Mesothelial cell of epicardium (in vitro differentiated cells): ENCODE measurements at regions not wholly inside any gene's neighbourhood (a gene's known extent, or its start where the extent isn't known, plus 50 kb on each side); places are given as distances from the start of the nearest gene placed in this dataset.

Experiments used
- DNase-seq, 2 experiments: peaks; one replicate each; pipeline ENCODE4 v3.0.0; 2021; ENCODE audit warnings: low spot score in 2 of 2; ENCODE audit not compliant: unreplicated experiment in 2 of 2
- H3K27ac Mint-ChIP-seq: 2 replicates; pipeline ENCODE4 v1.8.0; 2021; ENCODE audit warnings: mixed read lengths
- H3K27me3 Mint-ChIP-seq: 2 replicates; pipeline ENCODE4 v1.8.0; 2021; ENCODE audit warnings: low read depth, mixed read lengths
- H3K36me3 Mint-ChIP-seq: 2 replicates; pipeline ENCODE4 v1.8.0; 2021; ENCODE audit warnings: mixed read lengths
- H3K4me1 Mint-ChIP-seq: 2 replicates; pipeline ENCODE4 v1.8.0; 2021; ENCODE audit warnings: mixed read lengths
- H3K4me3 Mint-ChIP-seq: 2 replicates; pipeline ENCODE4 v1.8.0; 2021; ENCODE audit warnings: mild to moderate bottlenecking, moderate library complexity, mixed read lengths
- H3K9me3 Mint-ChIP-seq: 2 replicates; pipeline ENCODE4 v1.8.0; 2021; ENCODE audit warnings: mixed read lengths
- TF ChIP-seq, protein P1 (sequence below): fragments of 200-600 bp; sonication (generic); IDR thresholded peaks from one replicate; pipeline ENCODE4 v1.5.0; 2021; ENCODE audit warnings: antibody characterized with exemption; ENCODE audit not compliant: unreplicated experiment

GRCh38 chr3:22496641-22497040 lies 706.5 kb upstream of the UBE2E2 start:
- Mint-ChIP-seq H3K4me3 (no peak overlapping the region), H3K27ac (no peak overlapping the region), H3K9me3 (peaks cover 6% of the 10 kb centered on the region), H3K27me3 (peaks cover 3% of the 10 kb centered on the region), H3K36me3 (no peaks in the 10 kb centered on the region), H3K4me1 (no peaks in the 10 kb centered on the region)
- DNase-seq, result no peak
- TF ChIP-seq, protein P1, sequence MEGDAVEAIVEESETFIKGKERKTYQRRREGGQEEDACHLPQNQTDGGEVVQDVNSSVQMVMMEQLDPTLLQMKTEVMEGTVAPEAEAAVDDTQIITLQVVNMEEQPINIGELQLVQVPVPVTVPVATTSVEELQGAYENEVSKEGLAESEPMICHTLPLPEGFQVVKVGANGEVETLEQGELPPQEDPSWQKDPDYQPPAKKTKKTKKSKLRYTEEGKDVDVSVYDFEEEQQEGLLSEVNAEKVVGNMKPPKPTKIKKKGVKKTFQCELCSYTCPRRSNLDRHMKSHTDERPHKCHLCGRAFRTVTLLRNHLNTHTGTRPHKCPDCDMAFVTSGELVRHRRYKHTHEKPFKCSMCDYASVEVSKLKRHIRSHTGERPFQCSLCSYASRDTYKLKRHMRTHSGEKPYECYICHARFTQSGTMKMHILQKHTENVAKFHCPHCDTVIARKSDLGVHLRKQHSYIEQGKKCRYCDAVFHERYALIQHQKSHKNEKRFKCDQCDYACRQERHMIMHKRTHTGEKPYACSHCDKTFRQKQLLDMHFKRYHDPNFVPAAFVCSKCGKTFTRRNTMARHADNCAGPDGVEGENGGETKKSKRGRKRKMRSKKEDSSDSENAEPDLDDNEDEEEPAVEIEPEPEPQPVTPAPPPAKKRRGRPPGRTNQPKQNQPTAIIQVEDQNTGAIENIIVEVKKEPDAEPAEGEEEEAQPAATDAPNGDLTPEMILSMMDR, result no peak

GRCh38 chr3:22506871-22507270 lies 696.3 kb upstream of the UBE2E2 start:
- Mint-ChIP-seq H3K36me3 (no peaks in the 10 kb centered on the region), H3K9me3 (peaks cover 12% of the 10 kb centered on the region), H3K4me3 (no peak overlapping the region), H3K4me1 (no peaks in the 10 kb centered on the region), H3K27me3 (peaks cover 14% of the 10 kb centered on the region), H3K27ac (no peak overlapping the region)
- TF ChIP-seq, protein P1, result no peak
- DNase-seq, result no peak

- Mint-ChIP-seq H3K27me3 (peaks cover 10% of the 10 kb centered on the region), H3K27ac (no peak overlapping the region), H3K4me3 (no peak overlapping the region), H3K36me3 (no peaks in the 10 kb centered on the region), H3K9me3 (peaks cover 17% of the 10 kb centered on the region), H3K4me1 (no peaks in the 10 kb centered on the region)
- TF ChIP-seq, protein P1, result no peak
- DNase-seq, result no peak
Observed at GRCh38 chr3:22507709-22508108, 695.4 kb upstream of the UBE2E2 start.

GRCh38 chr3:22523925-22524324 lies 679.2 kb upstream of the UBE2E2 start:
- Mint-ChIP-seq H3K4me1 (peaks cover 3% of the 10 kb centered on the region), H3K27me3 (no peaks in the 10 kb centered on the region)
- TF ChIP-seq, protein P1, result no peak

DNA sequence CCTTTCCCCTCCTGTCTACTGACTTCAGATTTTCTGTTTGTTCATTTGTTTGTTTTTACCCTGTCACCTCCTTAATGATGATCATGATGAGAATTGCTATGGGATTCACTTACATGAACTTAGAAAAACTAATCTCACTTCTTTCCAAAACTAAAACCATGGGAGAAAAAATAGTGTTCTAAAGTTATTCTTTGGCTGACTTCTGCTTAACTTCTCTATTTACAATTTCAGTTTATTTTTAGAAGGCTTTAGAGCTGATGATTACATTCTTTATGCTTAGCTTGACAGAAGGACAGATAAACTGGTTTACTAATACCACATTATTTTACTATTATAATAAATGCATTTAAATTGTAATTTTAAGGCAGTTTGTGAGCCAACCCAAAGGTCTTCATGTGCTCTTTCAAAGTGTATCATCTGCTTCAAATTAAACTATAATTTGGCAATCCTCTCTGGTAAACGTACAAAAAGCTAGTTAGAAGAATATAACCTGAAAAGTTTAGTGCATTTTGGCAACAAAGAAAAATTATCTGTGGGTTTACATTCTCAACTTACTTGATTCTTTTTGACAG lies 676.8 kb upstream of the UBE2E2 start:
- DNase-seq, result no peak
- Mint-ChIP-seq H3K36me3 (no peaks in the 10 kb centered on the region), H3K9me3 (peaks cover 18% of the 10 kb centered on the region), H3K4me3 (no peak overlapping the region), H3K27ac (no peak overlapping the region), H3K4me1 (peaks cover 3% of the 10 kb centered on the region), H3K27me3 (no peaks in the 10 kb centered on the region)
- TF ChIP-seq, protein P1, result no peak

More at GRCh38 chr3:22523925-22524324, 679.2 kb upstream of the UBE2E2 start:
- no peak for DNase-seq
- H3K4me3 Mint-ChIP-seq, result no peak overlapping the region
- H3K27ac Mint-ChIP-seq, result no peak overlapping the region
- peaks cover 16% of the 10 kb centered on the region for H3K9me3 Mint-ChIP-seq
- no peaks in the 10 kb centered on the region for H3K36me3 Mint-ChIP-seq

DNA sequence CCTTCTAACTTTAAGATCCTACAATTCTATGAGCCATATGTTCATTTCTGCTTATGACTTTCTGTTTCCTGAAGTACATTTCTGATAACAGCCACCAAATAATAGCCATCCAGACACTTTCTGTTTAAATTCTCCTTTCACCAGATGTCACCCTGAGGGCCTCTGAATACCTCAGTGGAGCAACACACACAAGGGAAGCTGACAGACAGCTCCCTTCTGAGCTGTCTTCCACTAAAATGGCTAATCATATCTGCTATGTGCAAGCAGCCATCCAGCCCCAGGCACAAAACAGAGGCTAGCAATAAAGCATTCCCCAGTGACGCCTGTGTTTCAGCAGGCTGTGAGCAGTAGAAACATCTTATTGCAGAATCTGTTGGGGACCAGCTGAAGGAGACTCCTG lies 666.6 kb upstream of the UBE2E2 start:
- Mint-ChIP-seq H3K36me3 (no peaks in the 10 kb centered on the region), H3K4me1 (no peaks in the 10 kb centered on the region), H3K4me3 (no peak overlapping the region), H3K9me3 (no peaks in the 10 kb centered on the region), H3K27ac (no peak overlapping the region), H3K27me3 (no peaks in the 10 kb centered on the region)
- TF ChIP-seq, protein P1, result no peak
- DNase-seq, result no peak
